Amniotic stem cell (primary cell): ENCODE measurements at regions not wholly inside any gene's neighbourhood (a gene's known extent, or its start where the extent isn't known, plus 50 kb on each side); places are given as distances from the start of the nearest gene placed in this dataset.

Experiments used
- DNase-seq: peaks from one replicate; lab custom pipeline; 2025; lab: John Stamatoyannopoulos, UW

DNA sequence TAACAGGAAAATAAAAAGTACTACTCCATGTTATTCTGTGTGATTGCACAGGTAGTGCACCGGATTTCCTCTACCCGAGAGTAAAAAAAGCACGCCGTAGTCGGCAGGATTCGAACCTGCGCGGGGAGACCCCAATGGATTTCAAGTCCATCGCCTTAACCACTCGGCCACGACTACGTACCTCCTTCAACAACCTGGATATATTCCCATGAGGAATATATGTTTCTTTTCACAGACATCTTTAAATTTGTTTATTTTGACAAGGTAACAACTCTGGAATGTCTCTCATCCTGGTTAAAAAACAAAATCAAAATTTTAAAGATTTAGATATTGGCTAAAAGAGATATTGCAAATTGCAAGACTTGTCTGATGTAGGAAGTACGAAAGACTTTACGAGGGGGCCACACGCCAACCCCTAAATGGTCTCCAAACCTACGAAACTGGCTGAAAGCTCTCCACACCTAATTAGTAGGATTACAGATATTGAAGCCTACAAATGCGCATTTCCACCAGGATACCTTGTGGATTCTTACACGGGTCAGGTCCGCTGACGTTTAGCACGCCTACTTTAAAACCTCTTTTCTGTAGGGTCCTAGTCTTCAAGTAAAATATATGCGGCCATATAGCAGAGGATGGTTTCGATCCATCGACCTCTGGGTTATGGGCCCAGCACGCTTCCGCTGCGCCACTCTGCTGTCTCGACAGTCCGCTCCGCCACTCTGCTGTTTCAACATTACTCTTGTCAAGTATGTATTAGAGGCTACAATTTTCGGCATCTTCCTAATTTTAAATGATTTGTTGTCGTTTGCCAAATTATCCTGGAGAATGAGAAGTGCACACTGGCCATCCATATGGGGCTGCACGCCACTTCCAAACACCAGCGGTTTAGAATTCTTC, 52.2 kb upstream of the BTN3A2 start:
- DNase-seq: peak; percentile 63
